Mammary epithelial cell (primary cell): ENCODE measurements at regions not wholly inside any gene's neighbourhood (a gene's known extent, or its start where the extent isn't known, plus 50 kb on each side); places are given as distances from the start of the nearest gene placed in this dataset.

Experiments
- EZH2 ChIP-seq: IDR thresholded peaks from 2 replicates; pipeline ENCODE4 v1.6.1; 2012; ENCODE audit warnings: low read length, inconsistent platforms, borderline replicate concordance
- TF ChIP-seq, protein P1 (sequence below), 2 donors: IDR thresholded peaks in 1 of 2; conservative IDR thresholded peaks in 1 of 2; 2 replicates each; pipeline ENCODE4 v1.5.1; 2011 to 2012; ENCODE audit warnings: inconsistent platforms in 2 of 2, low read length in 2 of 2, mild to moderate bottlenecking in 2 of 2, control low read depth in 1 of 2, low read depth in 1 of 2; ENCODE audit not compliant: insufficient read depth in 1 of 2; ENCODE audit errors: extremely low read depth in 1 of 2

- TF ChIP-seq, protein P1, sequence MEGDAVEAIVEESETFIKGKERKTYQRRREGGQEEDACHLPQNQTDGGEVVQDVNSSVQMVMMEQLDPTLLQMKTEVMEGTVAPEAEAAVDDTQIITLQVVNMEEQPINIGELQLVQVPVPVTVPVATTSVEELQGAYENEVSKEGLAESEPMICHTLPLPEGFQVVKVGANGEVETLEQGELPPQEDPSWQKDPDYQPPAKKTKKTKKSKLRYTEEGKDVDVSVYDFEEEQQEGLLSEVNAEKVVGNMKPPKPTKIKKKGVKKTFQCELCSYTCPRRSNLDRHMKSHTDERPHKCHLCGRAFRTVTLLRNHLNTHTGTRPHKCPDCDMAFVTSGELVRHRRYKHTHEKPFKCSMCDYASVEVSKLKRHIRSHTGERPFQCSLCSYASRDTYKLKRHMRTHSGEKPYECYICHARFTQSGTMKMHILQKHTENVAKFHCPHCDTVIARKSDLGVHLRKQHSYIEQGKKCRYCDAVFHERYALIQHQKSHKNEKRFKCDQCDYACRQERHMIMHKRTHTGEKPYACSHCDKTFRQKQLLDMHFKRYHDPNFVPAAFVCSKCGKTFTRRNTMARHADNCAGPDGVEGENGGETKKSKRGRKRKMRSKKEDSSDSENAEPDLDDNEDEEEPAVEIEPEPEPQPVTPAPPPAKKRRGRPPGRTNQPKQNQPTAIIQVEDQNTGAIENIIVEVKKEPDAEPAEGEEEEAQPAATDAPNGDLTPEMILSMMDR (conservative IDR thresholded peaks at IDR 0.05 in 1 of 2, IDR thresholded peaks at IDR 0.05 in 1 of 2; ENCODE audit: extremely low read depth in 1 of 2, insufficient read depth in 1 of 2, low read depth in 1 of 2, low read length in 2 of 2): no peak
- no peak for TF ChIP-seq EZH2
Measured at GRCh38 chr2:117723483-117723882, 91.0 kb upstream of the DDX18 start.
